GM12864 (cell line): ENCODE measurements at regions not wholly inside any gene's neighbourhood (a gene's known extent, or its start where the extent isn't known, plus 50 kb on each side); places are given as distances from the start of the nearest gene placed in this dataset.

Source experiments
- DNase-seq: peaks from one replicate; pipeline ENCODE4 v3.0.0-alpha.2; 2011; ENCODE audit warnings: low read depth
- H3K4me3 ChIP-seq: 2 replicates; pipeline ENCODE4 v1.5.1; 2011; ENCODE audit warnings: mild to moderate bottlenecking, low read depth, low read length, control low read depth
- CTCF ChIP-seq: IDR thresholded peaks from 2 replicates; pipeline ENCODE4 v1.5.1; 2011; ENCODE audit warnings: low read depth, mild to moderate bottlenecking, moderate library complexity, low read length, control low read depth, inconsistent platforms; ENCODE audit errors: missing control alignments

GRCh38 chr2:198400999-198401398, 596.6 kb downstream of the PLCL1 start:
- TF ChIP-seq CTCF = no peak
- H3K4me3 ChIP-seq = no peak overlapping the region
- no peak for DNase-seq

GRCh38 chr2:198394208-198394607, 589.8 kb downstream of the PLCL1 start:
- DNase-seq = no peak
- no peak for TF ChIP-seq CTCF
- H3K4me3 ChIP-seq = no peak overlapping the region

- no peak for DNase-seq
- H3K4me3 ChIP-seq = no peak overlapping the region
- TF ChIP-seq CTCF = no peak
These were observed 586.3 kb downstream of the PLCL1 start for GRCh38 chr2:198390670-198391069.

- H3K4me3 ChIP-seq = no peak overlapping the region
- DNase-seq = no peak
- TF ChIP-seq CTCF = no peak
These were observed 583.3 kb downstream of the PLCL1 start for GRCh38 chr2:198387677-198388076.

- H3K4me3 ChIP-seq = no peak overlapping the region
- no peak for DNase-seq
- no peak for TF ChIP-seq CTCF
These were observed 581.5 kb downstream of the PLCL1 start for GRCh38 chr2:198385856-198386255.

- H3K4me3 ChIP-seq = no peak overlapping the region
- DNase-seq = no peak
- no peak for TF ChIP-seq CTCF
These were observed 580.9 kb downstream of the PLCL1 start for GRCh38 chr2:198385326-198385725.

GRCh38 chr2:198383392-198383791, 579.0 kb downstream of the PLCL1 start:
- no peak for DNase-seq
- no peak for TF ChIP-seq CTCF
- H3K4me3 ChIP-seq = no peak overlapping the region
